Ascending aorta (tissue), 2 donors: ENCODE measurements at regions not wholly inside any gene's neighbourhood (a gene's known extent, or its start where the extent isn't known, plus 50 kb on each side); places are given as distances from the start of the nearest gene placed in this dataset.
"Not testable (repeated sequence)": the region's sequence is repeated elsewhere in the genome, so short reads cannot be mapped to it uniquely, and the experiment has no call there.

Experiments
- DNase-seq, 2 donors: peaks; one replicate each; pipeline ENCODE4 v3.0.0-alpha.2; 2019; ENCODE audit warnings: low spot score in 2 of 2
- H3K27ac ChIP-seq, 2 donors: fragments of 200-600 bp; sonication (generic); one replicate each; pipeline ENCODE4 v1.5.1; 2016 to 2017; ENCODE audit warnings: mild to moderate bottlenecking in 1 of 2
- H3K27me3 ChIP-seq: fragments of 200-600 bp; sonication (generic); one replicate; pipeline ENCODE4 v1.5.1; 2017
- H3K36me3 ChIP-seq, 2 donors: fragments of 200-600 bp; sonication (generic); one replicate each; pipeline ENCODE4 v1.5.1; 2016
- H3K4me1 ChIP-seq, 2 donors: fragments of 200-600 bp; sonication (generic); one replicate each; pipeline ENCODE4 v1.5.1; 2016 to 2017; ENCODE audit warnings: mild to moderate bottlenecking in 1 of 2
- H3K4me3 ChIP-seq, 2 donors: fragments of 200-600 bp; sonication (generic); one replicate each; pipeline ENCODE4 v1.5.1; 2016 to 2017; ENCODE audit warnings: mild to moderate bottlenecking in 1 of 2
- H3K9me3 ChIP-seq, 2 donors: fragments of 200-600 bp; sonication (generic); one replicate each; pipeline ENCODE4 v1.5.1; 2016
- CTCF ChIP-seq, 3 experiments: fragments of 200-600 bp in 2 of 3; fragments of 450-650 bp in 1 of 3; sonication (generic) in 2 of 3; IDR thresholded peaks; one replicate each; pipeline ENCODE4 v1.5.1; 2016 to 2019; ENCODE audit warnings: antibody characterized with exemption in 3 of 3, mild to moderate bottlenecking in 1 of 3, moderate library complexity in 1 of 3
- intact Hi-C: fragments of 100-400 bp; cut with DNase I; formaldehyde crosslinking; loops from one replicate; pipeline ENCODE4 v1.15.1; 2023

- no peak for TF ChIP-seq CTCF (IDR thresholded peaks at IDR 0.05)
- Histone ChIP-seq H3K27me3 (no peaks in the 10 kb centered on the region), H3K36me3 (no peaks in the 10 kb centered on the region), H3K9me3 (no peaks in the 10 kb centered on the region), H3K4me1 (no peaks in the 10 kb centered on the region), H3K27ac (no peak overlapping the region), H3K4me3 (no peak overlapping the region)
- intact Hi-C loops: no loop called here
- no peak for DNase-seq
These were observed 595.9 kb downstream of the DNAH5 start for GRCh38 chr5:13348568-13348967.

- intact Hi-C loops: no loop called here
- Histone ChIP-seq H3K27me3 (no peaks in the 10 kb centered on the region), H3K9me3 (no peaks in the 10 kb centered on the region), H3K4me3 (no peak overlapping the region), H3K4me1 (no peaks in the 10 kb centered on the region), H3K36me3 (no peaks in the 10 kb centered on the region), H3K27ac (no peak overlapping the region)
- no peak for TF ChIP-seq CTCF (IDR thresholded peaks at IDR 0.05)
- DNase-seq: no peak
These were observed 598.1 kb downstream of the DNAH5 start for GRCh38 chr5:13346401-13346800.

- no peak for TF ChIP-seq CTCF (IDR thresholded peaks at IDR 0.05)
- intact Hi-C loops: no loop called here
These were observed 605.4 kb downstream of the DNAH5 start for GRCh38 chr5:13339093-13339492.

GRCh38 chr5:13335026-13335425, 609.5 kb downstream of the DNAH5 start:
- H3K4me1 ChIP-seq, H3K4me3 ChIP-seq, H3K27me3 ChIP-seq, DNase-seq, H3K9me3 ChIP-seq, H3K36me3 ChIP-seq, intact Hi-C loops, H3K27ac ChIP-seq: not testable (repeated sequence)

More at GRCh38 chr5:13339093-13339492, 605.4 kb downstream of the DNAH5 start:
- no peaks in the 10 kb centered on the region for H3K9me3 ChIP-seq
- no peaks in the 10 kb centered on the region for H3K27me3 ChIP-seq
- no peaks in the 10 kb centered on the region for H3K4me1 ChIP-seq
- DNase-seq: no peak
- H3K27ac ChIP-seq: no peak overlapping the region
- H3K36me3 ChIP-seq: no peaks in the 10 kb centered on the region
- H3K4me3 ChIP-seq: no peak overlapping the region

GRCh38 chr5:13331585-13331984, 612.9 kb downstream of the DNAH5 start:
- DNase-seq: no peak

GRCh38 chr5:13328316-13328715, 616.2 kb downstream of the DNAH5 start:
- Histone ChIP-seq H3K27me3 (no peaks in the 10 kb centered on the region), H3K4me1 (no peaks in the 10 kb centered on the region), H3K4me3 (no peak overlapping the region), H3K9me3 (no peaks in the 10 kb centered on the region), H3K27ac (no peak overlapping the region), H3K36me3 (no peaks in the 10 kb centered on the region)
- no peak for TF ChIP-seq CTCF (IDR thresholded peaks at IDR 0.05)
- intact Hi-C loops: no loop called here
- DNase-seq: no peak

More at GRCh38 chr5:13331585-13331984, 612.9 kb downstream of the DNAH5 start:
- intact Hi-C loops: no loop called here
- H3K27ac ChIP-seq: no peak overlapping the region
- no peaks in the 10 kb centered on the region for H3K9me3 ChIP-seq
- H3K36me3 ChIP-seq: no peaks in the 10 kb centered on the region
- no peak overlapping the region for H3K4me3 ChIP-seq
- H3K4me1 ChIP-seq: no peaks in the 10 kb centered on the region
- no peaks in the 10 kb centered on the region for H3K27me3 ChIP-seq
- no peak for TF ChIP-seq CTCF (IDR thresholded peaks at IDR 0.05)
